ENCODE measurements at regions not wholly inside any gene's neighbourhood (a gene's known extent, or its start where the extent isn't known, plus 50 kb on each side); places are given as distances from the start of the nearest gene placed in this dataset.
"Not testable (repeated sequence)": the region's sequence is repeated elsewhere in the genome, so short reads cannot be mapped to it uniquely, and the experiment has no call there.

- DNase-seq = no peak
Observed at GRCh38 chr3:11739706-11740105, 96.0 kb upstream of the VGLL4 start.

GRCh38 chr3:11739123-11739522 lies 95.4 kb upstream of the VGLL4 start:
- no peak for DNase-seq

- DNase-seq = no peak
Observed at GRCh38 chr3:11737742-11738141, 94.0 kb upstream of the VGLL4 start.

GRCh38 chr3:11736136-11736833 lies 92.6 kb upstream of the VGLL4 start:
- no peak for DNase-seq

GRCh38 chr3:11735638-11736037 lies 91.9 kb upstream of the VGLL4 start:
- no peak for DNase-seq

GRCh38 chr3:11735111-11735510 lies 91.4 kb upstream of the VGLL4 start:
- DNase-seq = not testable (repeated sequence)

GRCh38 chr3:11733914-11734313 lies 90.2 kb upstream of the VGLL4 start:
- DNase-seq = no peak

GRCh38 chr3:11727207-11727606 lies 83.5 kb upstream of the VGLL4 start:
- DNase-seq = no peak

- DNase-seq = no peak
Observed at GRCh38 chr3:11726146-11726545, 82.4 kb upstream of the VGLL4 start.

GRCh38 chr3:11725340-11725641 lies 81.6 kb upstream of the VGLL4 start:
- not testable (repeated sequence) for DNase-seq

GRCh38 chr3:11724615-11725339 lies 81.1 kb upstream of the VGLL4 start:
- no peak for DNase-seq

- DNase-seq = peak; percentile 11
Observed at GRCh38 chr3:11721479-11721878, 77.8 kb upstream of the VGLL4 start.

GRCh38 chr3:11720917-11721411 lies 77.2 kb upstream of the VGLL4 start:
- no peak for DNase-seq

GRCh38 chr3:11720304-11720898 lies 76.7 kb upstream of the VGLL4 start:
- peak; percentile 77 for DNase-seq

- DNase-seq = peak; percentile 73
Observed at GRCh38 chr3:11719406-11720303, 75.9 kb upstream of the VGLL4 start.

GRCh38 chr3:11718637-11719405 lies 75.1 kb upstream of the VGLL4 start:
- peak; percentile 59 for DNase-seq

- peak; percentile 68 for DNase-seq
Observed at GRCh38 chr3:11717768-11718636, 74.3 kb upstream of the VGLL4 start.

GRCh38 chr3:11717301-11717700 lies 73.6 kb upstream of the VGLL4 start:
- peak; percentile 49 for DNase-seq

- no peak for DNase-seq
Observed at GRCh38 chr3:11716573-11717290, 73.0 kb upstream of the VGLL4 start.

GRCh38 chr3:11713171-11713570 lies 69.5 kb upstream of the VGLL4 start:
- DNase-seq = no peak

- DNase-seq = no peak
Observed at GRCh38 chr3:11712646-11713045, 68.9 kb upstream of the VGLL4 start.
